Dedifferentiated amniotic fluid mesenchymal stem cell (primary cell): ENCODE measurements at regions not wholly inside any gene's neighbourhood (a gene's known extent, or its start where the extent isn't known, plus 50 kb on each side); places are given as distances from the start of the nearest gene placed in this dataset.

ENCODE experiments used
- DNase-seq: peaks from one replicate; pipeline ENCODE4 v3.0.0-alpha.2; 2016; ENCODE audit errors: extremely low spot score

- no peak for DNase-seq
Measured at GRCh38 chr3:171956181-171956683, 83.1 kb upstream of the FNDC3B start.

- DNase-seq = no peak
Measured at GRCh38 chr3:171956705-171957104, 82.7 kb upstream of the FNDC3B start.

GRCh38 chr3:171959532-171960089, 79.8 kb upstream of the FNDC3B start:
- DNase-seq = no peak

DNA sequence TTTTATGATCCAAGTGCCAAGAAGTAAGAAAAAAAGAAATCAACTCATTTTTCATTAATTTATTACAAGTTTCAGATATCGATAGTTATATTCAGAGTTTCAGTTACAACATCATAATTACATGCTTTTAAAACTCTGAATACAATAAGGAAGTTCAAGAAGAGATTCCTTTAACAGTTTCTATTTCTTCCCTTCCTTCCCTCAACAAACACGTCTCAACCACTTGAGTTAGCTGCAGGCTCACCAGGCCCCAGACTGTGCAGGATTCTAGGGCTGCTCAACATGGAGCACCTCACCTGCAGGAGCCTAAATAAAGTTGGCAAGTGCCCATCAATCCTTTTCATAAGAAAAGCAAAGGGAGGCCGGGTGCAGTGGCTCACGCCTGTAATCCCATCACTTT, 79.2 kb upstream of the FNDC3B start:
- DNase-seq = no peak

GRCh38 chr3:171962137-171962720, 77.1 kb upstream of the FNDC3B start:
- DNase-seq = no peak

DNA sequence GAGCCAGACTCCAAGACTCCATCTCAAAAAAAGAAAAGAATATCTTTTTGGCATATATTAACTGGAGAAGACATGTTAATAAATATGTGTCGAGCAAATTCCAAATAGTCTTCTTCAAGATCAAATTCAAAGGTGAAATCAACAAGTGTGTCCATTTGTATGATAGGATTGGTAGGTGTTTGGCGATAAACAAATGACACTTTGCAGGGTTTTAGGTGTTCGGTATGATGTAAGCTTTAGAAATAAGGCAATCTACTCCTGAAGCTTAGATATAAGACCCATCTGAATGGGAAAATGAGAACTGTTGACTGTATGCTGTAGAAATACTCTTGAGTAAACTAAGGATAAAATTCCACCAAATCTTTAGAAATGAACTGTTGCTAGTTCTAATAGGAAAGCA, 75.8 kb upstream of the FNDC3B start:
- no peak for DNase-seq

GRCh38 chr3:171965067-171965712, 74.2 kb upstream of the FNDC3B start:
- DNase-seq = no peak

DNA sequence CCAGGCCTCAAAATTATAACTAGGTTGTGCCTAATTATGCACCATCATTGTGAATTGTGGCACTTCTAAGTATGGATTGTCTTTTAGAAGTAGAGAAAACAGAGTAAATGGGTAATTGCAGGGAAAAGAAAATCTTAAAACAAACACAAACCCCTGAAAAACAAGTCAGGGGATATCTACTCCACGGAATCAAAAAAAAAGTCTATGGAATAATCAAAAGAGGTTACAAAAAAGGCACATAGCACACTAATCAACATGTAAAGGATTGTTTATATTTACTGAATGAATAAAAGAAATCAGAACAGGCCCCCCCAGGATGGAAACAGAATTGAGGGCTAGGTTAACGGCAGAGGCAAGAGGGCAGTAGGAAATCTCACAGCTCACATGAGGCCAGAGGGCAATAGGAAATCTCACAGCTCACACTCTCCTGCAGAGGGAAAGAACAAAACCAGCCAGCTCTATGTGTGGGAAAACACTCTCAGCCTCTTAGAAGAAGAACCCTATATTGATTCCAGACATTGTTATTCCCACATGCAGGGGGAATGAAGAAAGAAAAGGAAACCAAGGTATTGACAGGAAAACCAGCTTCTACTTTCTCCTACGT, 72.7 kb upstream of the FNDC3B start:
- DNase-seq = no peak

DNA sequence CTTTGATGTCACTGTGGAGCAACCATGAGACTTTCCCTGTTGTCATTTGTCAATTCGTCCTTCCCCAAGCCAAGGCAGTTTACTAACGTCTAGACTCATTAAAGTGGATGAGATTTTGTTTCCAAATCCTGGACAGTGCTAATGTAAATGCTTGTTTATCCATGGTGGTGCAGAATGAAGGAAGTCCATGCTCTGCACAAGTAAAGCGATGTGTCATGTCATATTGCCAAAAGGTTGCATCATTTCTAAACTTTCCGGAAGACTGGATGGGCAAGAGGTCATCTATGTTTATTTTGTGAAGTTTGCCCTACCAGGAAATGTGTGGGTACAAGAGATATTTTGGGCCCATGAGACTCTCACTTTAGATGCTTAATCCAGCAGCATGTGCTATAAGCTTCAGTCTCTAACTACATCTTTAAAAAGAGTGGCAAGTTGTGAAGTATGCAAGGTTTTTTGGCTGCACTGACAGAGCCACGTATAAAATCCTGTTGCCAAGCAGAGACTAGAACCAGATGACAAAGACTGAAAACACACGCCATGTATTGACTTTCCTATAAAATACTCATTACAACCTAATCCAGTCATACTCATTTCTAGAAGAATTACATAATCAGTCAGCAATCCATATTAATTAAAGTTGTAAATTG, 72.1 kb upstream of the FNDC3B start:
- DNase-seq = peak; percentile 90

GRCh38 chr3:171967932-171968678, 71.3 kb upstream of the FNDC3B start:
- DNase-seq = no peak

GRCh38 chr3:171970301-171970788, 69.0 kb upstream of the FNDC3B start:
- peak; percentile 29 for DNase-seq

DNA sequence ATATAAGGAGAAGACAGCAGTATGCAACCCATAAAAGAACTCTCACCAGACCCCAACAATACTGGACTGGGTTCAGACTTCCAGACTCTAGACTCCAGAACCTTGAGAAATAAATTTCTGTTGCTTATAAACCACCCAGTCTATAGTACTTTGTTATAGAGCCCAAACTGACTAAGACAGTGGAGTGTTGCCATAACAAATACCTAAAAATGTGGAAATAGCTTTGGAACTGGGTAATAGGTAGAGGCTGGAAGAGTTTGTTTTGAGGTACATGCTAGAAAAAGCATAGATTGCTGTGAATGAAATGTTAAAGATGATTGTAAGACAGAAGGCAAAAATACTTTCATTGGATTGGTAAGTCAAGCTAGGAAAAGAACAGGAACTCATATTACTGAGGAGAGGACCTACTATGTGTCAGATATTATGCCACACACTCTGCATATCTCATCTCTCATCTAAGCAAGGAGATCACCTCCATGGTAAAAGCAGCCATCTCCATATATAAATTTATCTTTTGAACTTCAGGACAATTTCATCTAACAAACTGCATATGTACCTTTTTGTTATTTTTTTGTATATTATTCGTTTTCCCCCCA, 67.4 kb upstream of the FNDC3B start:
- no peak for DNase-seq

- DNase-seq = no peak
Measured at GRCh38 chr3:171972871-171973348, 66.5 kb upstream of the FNDC3B start.

GRCh38 chr3:171974986-171975837, 64.2 kb upstream of the FNDC3B start:
- no peak for DNase-seq

- no peak for DNase-seq
Measured at GRCh38 chr3:171976526-171976925, 62.9 kb upstream of the FNDC3B start.

DNA sequence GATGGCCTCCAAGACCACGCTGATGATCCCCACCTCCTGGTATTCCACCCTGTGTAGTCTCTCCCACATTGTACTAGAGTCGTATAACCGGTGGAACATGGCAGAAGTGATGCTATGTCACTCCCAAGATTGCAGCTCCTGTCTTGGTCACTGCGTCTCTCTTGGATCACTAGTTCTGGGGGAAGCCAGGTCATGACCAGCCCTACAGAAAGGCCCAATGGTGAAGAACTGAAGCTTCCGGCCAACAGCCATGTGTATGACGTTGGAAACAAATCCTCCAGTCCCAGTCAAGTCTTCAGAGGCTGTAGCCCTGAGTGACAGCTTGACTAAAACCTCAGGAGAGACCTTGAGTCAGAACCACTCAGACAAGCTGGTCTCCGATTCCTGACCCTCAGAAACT, 61.9 kb upstream of the FNDC3B start:
- DNase-seq = no peak

GRCh38 chr3:171977860-171978259, 61.5 kb upstream of the FNDC3B start:
- no peak for DNase-seq

GRCh38 chr3:171978390-171978789, 61.0 kb upstream of the FNDC3B start:
- no peak for DNase-seq

- no peak for DNase-seq
Measured at GRCh38 chr3:171979081-171979480, 60.3 kb upstream of the FNDC3B start.
